ENCODE measurements at regions not wholly inside any gene's neighbourhood (a gene's known extent, or its start where the extent isn't known, plus 50 kb on each side); places are given as distances from the start of the nearest gene placed in this dataset.

DNA sequence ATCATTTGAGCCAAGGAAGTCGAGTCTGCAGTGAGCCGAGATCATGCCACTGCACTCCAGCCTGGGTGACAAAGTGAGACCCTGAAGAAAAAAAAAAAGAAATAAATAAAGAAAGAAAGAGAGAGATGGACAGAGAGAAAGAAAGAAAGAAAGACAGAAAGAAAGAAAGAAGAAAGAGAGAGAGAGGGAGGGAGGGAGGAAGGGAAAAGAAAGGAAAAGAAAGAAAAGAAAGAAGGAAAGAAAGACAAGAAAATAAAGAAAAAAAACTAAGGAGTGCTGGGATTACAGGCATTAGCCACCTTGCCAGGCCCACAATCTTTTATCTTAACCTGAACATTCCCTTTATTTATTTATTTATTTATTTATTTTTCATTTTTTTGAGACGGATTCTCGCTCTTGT is 51.7 kb upstream of the SOD1 start:
- TF ChIP-seq, protein P1, sequence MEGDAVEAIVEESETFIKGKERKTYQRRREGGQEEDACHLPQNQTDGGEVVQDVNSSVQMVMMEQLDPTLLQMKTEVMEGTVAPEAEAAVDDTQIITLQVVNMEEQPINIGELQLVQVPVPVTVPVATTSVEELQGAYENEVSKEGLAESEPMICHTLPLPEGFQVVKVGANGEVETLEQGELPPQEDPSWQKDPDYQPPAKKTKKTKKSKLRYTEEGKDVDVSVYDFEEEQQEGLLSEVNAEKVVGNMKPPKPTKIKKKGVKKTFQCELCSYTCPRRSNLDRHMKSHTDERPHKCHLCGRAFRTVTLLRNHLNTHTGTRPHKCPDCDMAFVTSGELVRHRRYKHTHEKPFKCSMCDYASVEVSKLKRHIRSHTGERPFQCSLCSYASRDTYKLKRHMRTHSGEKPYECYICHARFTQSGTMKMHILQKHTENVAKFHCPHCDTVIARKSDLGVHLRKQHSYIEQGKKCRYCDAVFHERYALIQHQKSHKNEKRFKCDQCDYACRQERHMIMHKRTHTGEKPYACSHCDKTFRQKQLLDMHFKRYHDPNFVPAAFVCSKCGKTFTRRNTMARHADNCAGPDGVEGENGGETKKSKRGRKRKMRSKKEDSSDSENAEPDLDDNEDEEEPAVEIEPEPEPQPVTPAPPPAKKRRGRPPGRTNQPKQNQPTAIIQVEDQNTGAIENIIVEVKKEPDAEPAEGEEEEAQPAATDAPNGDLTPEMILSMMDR (IDR thresholded peaks at IDR 0.05 in 4 of 5, conservative IDR thresholded peaks at IDR 0.05 in 1 of 5): no peak
- TF ChIP-seq POLR2A (IDR thresholded peaks at IDR 0.05): no peak
